Stimulated activated CD4-positive, alpha-beta T cell treated with anti-CD3 and anti-CD28 coated beads, Interleukin-1b, Interleukin-23, amount 100 ng/mL, for 24 hours (primary cell): ENCODE measurements at regions not wholly inside any gene's neighbourhood (a gene's known extent, or its start where the extent isn't known, plus 50 kb on each side); places are given as distances from the start of the nearest gene placed in this dataset.
"Not testable (repeated sequence)": the region's sequence is repeated elsewhere in the genome, so short reads cannot be mapped to it uniquely, and the experiment has no call there.

Experiments
- DNase-seq, 4 experiments: peaks; one replicate each; pipeline ENCODE4 v3.0.0-alpha.2; 2020; ENCODE audit warnings: low read depth in 4 of 4, low spot score in 1 of 4

DNA sequence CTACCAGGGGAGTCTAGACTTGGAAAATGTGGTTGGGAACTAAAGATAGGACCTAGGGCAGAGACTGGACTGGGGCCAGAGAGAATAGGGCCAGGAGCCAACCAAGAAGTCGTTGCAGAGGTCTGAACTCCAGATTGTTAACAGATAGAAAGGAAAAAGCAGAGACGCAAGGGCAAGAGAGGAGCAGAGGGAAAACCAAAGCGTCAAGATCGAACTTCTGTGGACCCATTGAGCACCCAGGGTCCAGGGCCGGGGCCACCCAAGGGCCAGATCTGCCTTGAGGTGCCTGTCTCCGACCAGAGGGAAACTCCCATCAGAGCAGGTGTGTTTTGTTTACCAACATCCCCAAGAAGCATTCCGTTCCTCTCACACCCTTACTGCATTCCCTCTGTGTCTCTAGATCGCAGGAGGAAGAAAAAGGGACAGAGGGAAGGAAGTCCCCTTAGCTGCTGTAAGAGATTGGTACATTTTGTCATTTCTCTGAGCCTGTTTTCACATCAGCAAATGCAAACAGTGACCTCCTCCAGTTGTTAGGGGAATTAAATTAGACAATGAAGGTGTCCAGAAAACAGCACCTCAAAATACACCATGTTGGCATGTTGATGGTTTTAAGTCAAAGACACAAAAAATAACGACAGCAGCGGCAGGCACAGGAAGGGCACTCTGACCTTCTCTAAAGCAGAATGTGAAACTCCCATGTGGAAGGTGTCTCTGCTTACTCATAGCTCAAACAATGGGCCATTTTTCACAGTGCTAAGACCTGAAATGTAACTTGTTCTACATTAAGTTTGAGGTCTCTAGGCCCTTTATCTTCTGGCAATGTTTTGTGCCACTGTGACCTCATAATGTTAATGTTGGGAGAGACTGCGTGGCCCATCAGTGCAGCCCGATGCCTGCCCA is 105.8 kb upstream of the RAB4A start:
- no peak for DNase-seq

DNA sequence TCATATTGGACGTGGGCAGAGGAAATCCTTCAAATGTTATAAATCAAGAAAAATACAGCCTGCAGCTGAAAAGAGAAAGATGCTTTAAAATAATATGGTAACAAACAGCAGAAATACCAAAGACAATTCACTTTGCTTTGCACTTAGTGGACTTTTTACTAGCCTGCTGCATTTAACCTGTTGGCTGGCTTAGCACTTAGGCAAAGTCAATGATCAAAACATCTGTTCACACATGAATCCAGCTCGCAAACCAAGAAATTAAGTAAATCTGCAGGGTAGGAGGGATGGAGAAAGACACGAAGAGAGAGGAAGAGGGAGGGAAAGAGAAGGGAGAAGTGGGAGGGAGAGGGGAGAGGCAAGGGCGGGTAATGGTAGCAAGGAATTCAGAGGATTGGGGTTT is 103.6 kb upstream of the RAB4A start:
- no peak for DNase-seq

DNA sequence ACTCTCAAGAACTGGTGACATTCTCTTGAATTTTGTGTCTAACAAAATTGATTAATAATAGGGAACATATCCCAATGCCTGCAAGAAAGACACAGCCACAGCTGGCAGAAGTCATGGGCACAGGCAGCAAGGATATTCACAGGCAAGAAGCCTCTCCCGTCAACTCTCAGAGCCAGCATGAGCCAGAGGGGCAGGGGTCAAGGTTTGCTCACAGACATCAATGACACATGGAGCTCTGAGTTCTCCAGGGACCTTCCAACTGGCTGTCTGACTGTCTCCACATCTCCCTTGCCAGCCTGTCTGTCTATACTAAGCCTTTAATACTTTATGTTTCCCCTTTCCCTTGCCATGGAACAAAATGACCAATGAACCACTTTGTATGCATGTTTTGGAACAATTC is 101.5 kb upstream of the RAB4A start:
- DNase-seq = no peak

DNA sequence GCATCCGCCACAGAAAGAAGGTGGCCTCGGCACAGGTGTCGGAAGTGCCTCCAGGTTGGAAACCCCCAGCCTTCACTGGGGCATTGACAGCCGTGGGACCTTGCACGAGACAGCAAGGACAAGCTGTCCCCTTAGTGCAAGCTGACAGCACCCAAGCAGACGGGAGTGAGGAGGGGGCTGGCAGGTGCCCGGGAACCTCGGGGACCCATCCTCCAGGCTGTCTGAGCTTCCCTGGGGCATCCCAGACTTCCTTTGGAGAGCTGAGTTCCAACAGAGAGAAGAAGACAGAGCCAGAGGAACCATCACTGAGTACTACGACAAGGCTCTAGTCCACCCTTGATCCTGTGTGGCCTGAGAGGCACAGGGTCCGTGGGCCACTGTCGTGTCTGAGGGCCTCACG is 100.6 kb upstream of the RAB4A start:
- no peak for DNase-seq

DNA sequence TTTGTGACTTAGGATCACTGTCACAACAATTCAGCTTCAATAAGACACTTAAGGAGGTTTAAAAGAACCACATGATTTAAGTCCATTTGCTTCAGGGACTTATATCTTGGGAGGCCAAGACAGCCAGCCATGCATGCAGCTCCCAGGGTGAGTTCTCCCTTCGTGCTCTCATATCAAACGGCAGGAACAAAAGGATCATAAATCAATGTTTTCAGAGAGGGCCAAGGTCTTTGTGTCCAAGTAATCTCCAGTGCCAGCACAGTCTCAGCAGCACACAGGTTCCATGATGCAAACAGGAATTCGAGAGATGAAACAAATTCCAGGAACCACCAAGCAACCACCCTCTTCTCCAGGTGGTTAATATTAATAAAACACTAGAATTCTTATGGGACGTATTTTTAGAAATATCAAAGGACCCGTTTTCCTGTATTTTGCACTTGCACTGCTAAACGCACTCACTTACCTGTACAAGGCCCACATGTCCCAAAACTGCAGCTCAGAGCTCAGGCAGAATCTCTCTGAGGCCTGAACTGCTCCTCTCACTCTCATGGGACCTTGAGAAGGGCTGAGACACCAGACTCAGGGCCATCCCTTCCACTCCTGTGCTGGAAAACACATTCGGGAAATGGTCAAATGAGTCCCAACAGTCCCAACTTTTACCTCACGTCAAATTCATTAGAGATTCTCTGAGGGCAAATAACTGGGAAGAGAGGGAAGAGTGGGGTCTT is 100.0 kb upstream of the RAB4A start:
- no peak for DNase-seq

- DNase-seq = no peak
Observed at GRCh38 chr1:229171934-229172333, 99.0 kb upstream of the RAB4A start.

- DNase-seq = not testable (repeated sequence)
Observed at GRCh38 chr1:229173491-229174476, 97.1 kb upstream of the RAB4A start.

DNA sequence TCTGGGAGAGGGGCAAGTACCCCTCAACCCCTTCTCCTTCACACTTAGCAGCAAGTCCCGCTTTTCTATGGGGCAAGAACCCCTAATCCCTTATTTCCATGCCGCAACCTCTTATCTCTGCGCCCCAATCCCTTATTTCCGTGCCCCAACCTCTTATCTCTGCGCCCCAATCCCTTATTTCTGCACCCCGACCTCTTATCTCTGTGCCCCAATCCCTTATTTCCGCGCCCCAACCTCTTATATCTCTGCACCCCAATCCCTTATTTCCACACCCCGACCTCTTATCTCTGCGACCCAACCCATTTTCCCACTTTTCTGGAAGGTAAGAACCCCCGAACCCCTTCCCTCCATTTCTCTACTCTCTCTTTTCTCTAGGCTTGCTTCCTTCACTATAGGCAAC is 95.6 kb upstream of the RAB4A start:
- not testable (repeated sequence) for DNase-seq

DNA sequence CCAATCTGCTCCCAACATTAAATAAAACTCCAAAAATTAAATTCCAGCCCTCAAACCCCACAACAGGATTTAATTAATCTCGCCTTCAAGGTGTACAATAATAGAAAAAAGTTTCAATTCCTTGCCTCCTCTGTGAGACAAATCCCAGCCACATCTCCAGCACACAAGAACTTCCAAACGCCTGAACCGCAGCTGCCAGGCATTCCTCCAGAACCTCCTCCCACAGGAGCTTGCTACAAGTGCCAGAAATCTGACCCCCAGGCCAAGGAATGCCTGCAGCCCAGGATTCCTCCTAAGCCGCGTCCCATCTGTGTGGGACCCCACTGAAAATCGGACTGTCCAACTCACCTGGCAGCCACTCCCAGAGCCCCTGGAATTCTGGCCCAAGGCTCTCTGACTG is 94.5 kb upstream of the RAB4A start:
- not testable (repeated sequence) for DNase-seq

DNA sequence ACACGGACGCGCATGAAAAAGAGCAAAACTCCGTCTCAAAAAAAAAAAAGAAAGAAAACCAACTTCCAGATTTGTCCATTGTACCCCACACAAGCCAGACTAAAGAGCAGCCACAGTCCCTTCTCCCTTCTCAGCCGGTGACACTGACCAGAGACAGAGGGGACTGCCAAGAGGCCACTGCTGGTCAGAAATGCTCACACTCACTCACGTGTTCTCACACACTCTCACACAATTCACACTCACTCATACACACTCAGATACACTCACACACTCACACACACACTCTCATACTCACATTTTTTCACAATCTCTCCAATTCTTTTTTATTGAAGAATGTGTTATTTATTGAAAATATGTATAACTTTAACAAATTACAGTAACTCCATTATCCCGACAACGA is 90.8 kb upstream of the RAB4A start:
- no peak for DNase-seq

DNA sequence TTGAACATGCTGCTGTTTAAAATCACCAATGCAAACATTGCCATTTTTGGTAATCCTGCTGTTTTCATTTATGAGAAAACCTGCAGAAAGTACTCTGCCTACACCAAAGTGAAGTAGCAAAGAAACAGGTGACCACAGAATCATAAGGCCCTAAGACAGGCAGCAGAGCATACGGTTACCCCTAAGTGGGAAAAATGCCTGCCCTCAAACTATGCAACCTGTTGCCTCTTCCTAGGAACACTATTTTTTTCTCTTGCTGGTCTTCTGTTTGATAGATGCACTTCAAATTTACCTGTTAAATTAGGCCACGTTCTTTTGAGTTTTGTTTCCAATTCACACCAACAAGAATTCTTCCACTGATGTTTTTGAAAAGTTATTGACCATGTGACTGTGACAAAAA is 89.5 kb upstream of the RAB4A start:
- DNase-seq = no peak

GRCh38 chr1:229183588-229183987 is 87.3 kb upstream of the RAB4A start:
- no peak for DNase-seq

GRCh38 chr1:229184066-229184465 is 86.8 kb upstream of the RAB4A start:
- no peak for DNase-seq

GRCh38 chr1:229185963-229186362 is 84.9 kb upstream of the RAB4A start:
- no peak for DNase-seq

GRCh38 chr1:229186373-229187056 is 84.4 kb upstream of the RAB4A start:
- DNase-seq = no peak

GRCh38 chr1:229190057-229190575 is 80.8 kb upstream of the RAB4A start:
- DNase-seq = no peak

GRCh38 chr1:229191066-229191674 is 79.7 kb upstream of the RAB4A start:
- DNase-seq = no peak

- DNase-seq = no peak
Observed at GRCh38 chr1:229192031-229192430, 78.9 kb upstream of the RAB4A start.

GRCh38 chr1:229192853-229193252 is 78.1 kb upstream of the RAB4A start:
- DNase-seq = no peak

DNA sequence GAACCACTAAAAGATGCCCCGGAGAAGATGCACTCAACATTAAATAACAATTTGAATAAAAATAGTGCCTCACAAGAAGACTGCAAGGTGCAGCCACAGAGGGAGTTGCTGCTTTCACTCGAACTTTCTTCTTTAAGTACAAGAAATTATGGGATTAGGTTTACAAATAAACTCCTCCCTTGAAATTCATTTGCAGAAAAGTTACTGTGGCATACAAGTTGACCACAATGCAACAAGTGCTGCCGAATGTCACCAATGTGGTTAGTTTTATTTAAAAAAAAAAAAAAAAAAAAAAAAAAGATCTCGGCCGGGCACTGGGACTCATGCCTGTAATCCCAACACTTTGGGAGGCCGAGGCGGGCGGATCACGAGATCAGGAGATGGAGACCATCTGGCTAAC is 76.8 kb upstream of the RAB4A start:
- DNase-seq = no peak
